Spinal cord (tissue), 9 donors: ENCODE measurements at regions not wholly inside any gene's neighbourhood (a gene's known extent, or its start where the extent isn't known, plus 50 kb on each side); places are given as distances from the start of the nearest gene placed in this dataset.

Experiments
- DNase-seq, 6 donors: peaks; one replicate each; pipeline versions ENCODE4 v3.0.0 to v3.0.0-alpha.2; 2013 to 2015; ENCODE audit warnings: low spot score in 6 of 6, low read depth in 4 of 6
- H3K27ac ChIP-seq: one replicate; pipeline ENCODE4 v1.5.1; 2013; ENCODE audit warnings: low read depth, low read length, control low read depth
- H3K27me3 ChIP-seq: one replicate; pipeline ENCODE4 v1.6.1; 2013; ENCODE audit warnings: low read length; ENCODE audit not compliant: control insufficient read depth, insufficient read depth
- H3K36me3 ChIP-seq: one replicate; pipeline ENCODE4 v1.6.1; 2013; ENCODE audit warnings: low read length; ENCODE audit not compliant: control insufficient read depth, insufficient read depth
- H3K4me1 ChIP-seq: one replicate; pipeline ENCODE4 v1.6.1; 2013; ENCODE audit warnings: low read length; ENCODE audit not compliant: control insufficient read depth, insufficient read depth
- H3K4me3 ChIP-seq: one replicate; pipeline ENCODE4 v1.5.1; 2013; ENCODE audit warnings: low read depth, low read length, control low read depth
- H3K9me3 ChIP-seq: one replicate; pipeline ENCODE4 v1.6.1; 2013; ENCODE audit warnings: low read length; ENCODE audit not compliant: control insufficient read depth, insufficient read depth
- WGBS: methylation state at CpG from one replicate; pipeline ENCODE4 v1.1.5; 2013; ENCODE audit warnings: missing lambda C conversion rate; ENCODE audit not compliant: insufficient coverage; 5-methylcytosine and 5-hydroxymethylcytosine counted together
- donor health status: healthy.

DNA sequence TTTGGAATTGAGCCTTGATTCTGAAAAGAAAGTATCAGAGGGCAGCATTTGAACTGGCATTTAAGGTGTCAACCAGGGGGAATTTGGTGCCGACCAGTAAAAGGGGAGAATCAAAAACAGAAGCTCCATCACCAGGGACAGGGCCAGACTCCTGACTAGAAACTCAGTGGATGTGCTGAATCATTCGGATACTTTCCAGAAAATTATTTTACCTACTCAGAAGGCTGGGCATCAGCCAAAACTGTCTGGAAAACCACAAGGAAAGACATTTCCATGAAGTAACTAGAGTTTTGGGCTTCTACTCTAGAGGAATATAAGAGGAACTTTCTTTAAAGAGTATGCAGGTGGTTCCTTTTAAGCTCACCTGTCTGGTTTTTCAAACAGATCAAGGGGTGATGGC lies 756.6 kb downstream of the RNF144A start:
- Histone ChIP-seq H3K4me1 (no peaks in the 10 kb centered on the region), H3K4me3 (no peak overlapping the region), H3K9me3 (no peaks in the 10 kb centered on the region), H3K36me3 (no peaks in the 10 kb centered on the region), H3K27ac (no peak overlapping the region), H3K27me3 (no peaks in the 10 kb centered on the region)
- DNase-seq, result no peak
- WGBS, result 86% methylated on average over 1 of the region's 2 CpGs

DNA sequence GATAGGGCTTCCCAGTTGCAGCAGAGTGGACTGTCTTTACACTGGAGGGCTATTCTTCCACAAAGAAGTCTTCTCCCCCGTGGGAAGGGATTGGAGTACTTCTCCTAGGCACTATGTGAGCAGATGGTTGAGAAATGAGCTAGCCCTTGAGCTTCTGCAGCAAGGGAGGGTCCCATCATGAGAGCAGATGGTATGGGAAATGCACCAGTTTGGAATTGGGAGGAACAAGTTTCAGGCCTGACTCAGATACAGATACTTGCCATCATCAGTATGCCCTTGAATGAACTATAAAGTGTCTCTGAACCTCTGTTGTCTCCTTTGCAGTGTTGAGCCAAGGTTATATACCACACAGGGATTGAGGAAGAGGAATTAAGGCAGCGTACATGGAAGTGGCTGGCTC lies 757.4 kb downstream of the RNF144A start:
- Histone ChIP-seq H3K27me3 (no peaks in the 10 kb centered on the region), H3K4me1 (no peaks in the 10 kb centered on the region), H3K9me3 (no peaks in the 10 kb centered on the region), H3K36me3 (no peaks in the 10 kb centered on the region), H3K27ac (no peak overlapping the region), H3K4me3 (no peak overlapping the region)
- WGBS, result 83% methylated on average over 2 of the region's 2 CpGs
- DNase-seq, result no peak

DNA sequence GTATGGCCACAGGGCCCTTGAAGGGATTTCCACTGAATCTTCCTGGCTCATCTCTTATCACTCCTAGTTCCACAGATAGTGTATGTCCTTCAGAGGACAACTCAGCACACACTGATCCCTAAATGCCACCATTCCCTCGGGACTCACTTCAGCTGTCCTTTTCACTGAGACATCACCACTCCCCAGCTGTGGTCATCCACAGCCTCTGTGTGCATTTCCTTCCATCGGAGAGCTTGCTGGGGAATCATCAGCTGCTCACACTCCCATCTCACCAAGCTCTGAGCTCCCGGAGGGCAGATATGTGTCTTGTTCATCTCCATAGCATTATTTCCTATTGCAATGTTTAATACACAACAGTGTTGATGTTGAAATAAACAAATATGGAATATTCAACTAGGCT lies 759.5 kb downstream of the RNF144A start:
- no peak for DNase-seq
- Histone ChIP-seq H3K9me3 (no peaks in the 10 kb centered on the region), H3K4me3 (no peak overlapping the region), H3K36me3 (no peaks in the 10 kb centered on the region), H3K4me1 (no peaks in the 10 kb centered on the region), H3K27ac (no peak overlapping the region), H3K27me3 (no peaks in the 10 kb centered on the region)
- 100% methylated on average over 1 of the region's 3 CpGs for WGBS

DNA sequence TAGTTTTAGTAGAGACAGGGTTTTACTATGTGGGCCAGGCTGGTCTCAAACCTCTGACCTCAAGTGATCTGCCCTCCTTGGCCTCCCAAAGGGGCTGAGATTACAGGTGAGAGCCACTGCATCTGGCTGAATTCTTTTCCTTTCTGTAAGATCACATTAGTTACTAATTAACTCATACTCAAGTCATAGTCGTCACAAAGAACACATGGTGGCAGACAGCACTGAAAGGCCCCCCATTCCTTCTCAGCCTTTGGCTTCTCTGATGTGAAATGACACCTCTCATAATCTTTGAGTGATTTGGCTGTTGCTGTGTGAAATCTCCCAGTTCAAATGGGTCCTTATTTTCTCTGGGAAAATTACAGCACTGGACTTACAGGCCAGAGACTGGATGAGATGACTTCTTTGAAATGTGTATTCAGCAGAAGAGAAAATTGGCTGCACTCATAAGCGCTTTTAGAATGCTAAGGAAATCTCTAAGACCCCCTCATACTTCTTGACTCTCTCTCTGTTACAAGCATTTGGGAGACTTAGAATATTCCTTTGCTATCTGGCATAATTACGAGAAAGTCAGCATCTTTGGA lies 764.8 kb downstream of the RNF144A start:
- WGBS, result no CpG with 5 or more reads among the region's 3 CpGs
- H3K27ac ChIP-seq, result no peak overlapping the region
- H3K9me3 ChIP-seq, result no peaks in the 10 kb centered on the region
- no peak for DNase-seq
- no peaks in the 10 kb centered on the region for H3K36me3 ChIP-seq
- H3K27me3 ChIP-seq, result no peaks in the 10 kb centered on the region
- H3K4me3 ChIP-seq, result no peak overlapping the region
- no peaks in the 10 kb centered on the region for H3K4me1 ChIP-seq

DNA sequence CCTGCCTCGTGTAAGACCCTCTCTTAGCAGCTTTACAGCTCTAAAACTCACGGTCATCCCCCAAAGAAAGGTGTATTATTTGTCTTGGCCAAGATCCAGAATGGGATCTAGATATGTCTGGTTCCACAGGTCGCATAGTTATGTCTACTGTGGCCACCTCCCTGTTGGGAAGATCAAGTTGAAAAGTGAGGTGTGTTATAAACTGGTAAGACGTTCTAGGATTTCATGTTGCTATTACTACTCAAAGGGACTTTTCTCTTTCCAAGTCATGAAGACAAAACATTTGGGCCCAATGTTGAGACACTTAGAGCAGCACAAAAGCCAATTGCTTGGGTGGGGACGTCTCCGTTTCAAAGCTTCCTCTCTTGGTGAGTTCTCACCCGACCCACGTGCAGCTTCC lies 766.0 kb downstream of the RNF144A start:
- Histone ChIP-seq H3K9me3 (no peaks in the 10 kb centered on the region), H3K4me1 (no peaks in the 10 kb centered on the region), H3K4me3 (no peak overlapping the region), H3K36me3 (no peaks in the 10 kb centered on the region), H3K27me3 (no peaks in the 10 kb centered on the region), H3K27ac (no peak overlapping the region)
- no peak for DNase-seq
- WGBS, result 77% methylated on average over 6 of the region's 8 CpGs

DNA sequence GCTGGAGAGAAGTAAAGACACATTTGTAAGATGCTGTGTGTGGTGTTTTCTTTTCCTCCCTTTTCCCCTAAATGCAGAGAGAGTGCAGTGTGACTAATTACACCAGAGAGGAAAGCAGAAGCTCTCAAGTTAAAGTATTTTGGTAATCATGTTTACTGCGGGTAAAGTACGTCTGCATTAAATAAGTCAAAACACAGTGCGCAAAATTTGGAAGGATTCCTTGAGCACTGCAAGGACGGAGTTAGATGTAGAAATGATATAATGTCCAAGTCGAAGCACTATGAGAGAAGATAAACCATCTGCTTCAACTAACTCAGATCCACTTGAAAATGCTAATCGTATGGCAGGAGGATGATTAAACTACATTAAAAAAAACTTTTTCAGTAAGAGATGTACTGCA lies 766.5 kb downstream of the RNF144A start:
- Histone ChIP-seq H3K27me3 (no peaks in the 10 kb centered on the region), H3K27ac (no peak overlapping the region), H3K9me3 (no peaks in the 10 kb centered on the region), H3K36me3 (no peaks in the 10 kb centered on the region), H3K4me3 (no peak overlapping the region), H3K4me1 (no peaks in the 10 kb centered on the region)
- DNase-seq, result peak in 2 of 6 donors; percentile 61 to 85
- 55% methylated on average over 4 of the region's 6 CpGs for WGBS

DNA sequence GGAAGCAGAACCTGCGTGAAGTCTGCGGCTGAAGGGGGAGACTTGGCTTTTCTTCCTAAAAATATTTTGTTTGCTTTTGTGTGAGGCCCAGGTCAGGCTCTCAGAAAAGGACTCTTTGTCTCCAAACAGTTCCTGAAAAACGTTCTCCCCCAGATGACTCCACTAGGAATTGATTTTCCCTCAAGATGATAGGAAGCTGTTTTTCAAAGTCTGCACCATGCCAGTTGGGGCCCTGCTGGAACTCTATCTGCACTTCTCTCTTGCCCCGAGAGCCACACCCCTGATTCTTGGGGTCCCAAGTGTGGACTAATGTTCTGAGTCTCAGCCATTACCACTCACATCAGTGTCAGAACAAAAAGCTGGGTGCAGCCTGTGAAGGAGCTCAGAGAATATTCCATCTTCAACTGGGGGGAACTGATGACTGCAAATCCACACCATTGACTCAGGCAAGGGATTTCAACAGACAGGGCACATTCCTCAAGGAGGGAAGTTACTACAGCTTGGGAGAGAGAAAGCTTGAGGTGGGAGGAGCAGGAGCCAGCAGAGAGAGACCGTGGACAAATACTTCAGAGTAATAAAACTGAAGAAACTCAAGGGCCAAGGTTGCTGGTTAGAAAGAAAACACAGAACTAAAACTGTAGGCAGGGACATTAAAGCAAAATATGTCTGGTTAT lies 768.3 kb downstream of the RNF144A start:
- DNase-seq, result no peak
- 59% methylated on average over 2 of the region's 5 CpGs for WGBS

DNA sequence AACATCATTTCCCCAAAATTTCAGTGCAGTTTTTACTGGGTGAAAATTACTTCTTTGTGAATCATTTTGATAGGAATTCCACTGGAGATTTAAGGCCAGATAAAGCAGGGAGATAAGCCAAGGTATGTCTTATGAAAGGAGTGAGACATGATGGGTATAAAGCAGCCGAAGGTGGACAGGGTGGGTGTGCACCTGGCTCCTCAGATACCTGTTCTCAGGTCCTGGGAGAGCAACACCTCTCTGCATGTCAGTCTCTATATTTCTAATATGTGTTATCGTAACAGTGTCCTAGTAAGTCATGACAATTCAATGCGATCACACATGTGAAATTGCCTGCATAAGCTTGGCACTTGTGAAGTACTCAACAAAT lies 768.8 kb downstream of the RNF144A start:
- WGBS, result 100% methylated on average over 1 of the region's 3 CpGs

More for the DNA sequence above, 768.3 kb downstream of the RNF144A start:
- Histone ChIP-seq H3K4me1 (no peaks in the 10 kb centered on the region), H3K4me3 (no peak overlapping the region), H3K27me3 (no peaks in the 10 kb centered on the region), H3K9me3 (no peaks in the 10 kb centered on the region), H3K36me3 (no peaks in the 10 kb centered on the region), H3K27ac (no peak overlapping the region)

DNA sequence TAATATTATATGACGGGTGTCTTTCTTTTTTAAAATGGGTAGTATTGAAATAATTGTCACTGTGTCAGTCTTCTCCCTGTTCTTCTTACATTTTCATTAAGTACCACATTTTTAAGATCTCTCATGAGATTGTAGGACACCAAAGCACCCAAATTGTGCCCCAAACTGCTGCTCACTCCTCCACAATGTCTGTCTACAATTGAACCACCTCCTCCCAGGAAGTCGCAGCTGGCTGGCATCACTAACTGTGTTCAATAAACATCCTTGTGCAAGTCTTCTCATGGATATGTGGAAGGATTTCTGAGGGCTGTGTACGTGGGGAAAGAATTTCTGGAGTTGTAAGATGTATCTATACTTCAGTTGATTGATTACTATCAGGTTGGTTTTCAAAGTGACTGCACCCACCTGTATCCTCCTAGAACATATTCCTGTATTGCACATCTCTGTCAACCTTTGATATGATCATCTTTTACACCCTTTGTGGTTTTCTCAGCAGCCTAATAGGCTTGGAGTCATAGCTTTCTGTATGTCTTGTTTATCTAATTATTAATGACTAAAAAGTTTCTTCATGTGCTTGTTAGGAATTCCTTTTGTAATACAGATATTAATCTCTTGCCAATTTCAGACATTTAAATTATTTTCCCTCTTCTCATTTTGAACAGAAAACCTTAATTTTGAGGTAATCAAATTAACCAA lies 774.9 kb downstream of the RNF144A start:
- WGBS, result no CpG with 5 or more reads among the region's 3 CpGs

More for the DNA sequence above, 768.8 kb downstream of the RNF144A start:
- Histone ChIP-seq H3K27ac (no peak overlapping the region), H3K27me3 (no peaks in the 10 kb centered on the region), H3K9me3 (no peaks in the 10 kb centered on the region), H3K4me1 (no peaks in the 10 kb centered on the region), H3K4me3 (no peak overlapping the region), H3K36me3 (no peaks in the 10 kb centered on the region)
- no peak for DNase-seq

DNA sequence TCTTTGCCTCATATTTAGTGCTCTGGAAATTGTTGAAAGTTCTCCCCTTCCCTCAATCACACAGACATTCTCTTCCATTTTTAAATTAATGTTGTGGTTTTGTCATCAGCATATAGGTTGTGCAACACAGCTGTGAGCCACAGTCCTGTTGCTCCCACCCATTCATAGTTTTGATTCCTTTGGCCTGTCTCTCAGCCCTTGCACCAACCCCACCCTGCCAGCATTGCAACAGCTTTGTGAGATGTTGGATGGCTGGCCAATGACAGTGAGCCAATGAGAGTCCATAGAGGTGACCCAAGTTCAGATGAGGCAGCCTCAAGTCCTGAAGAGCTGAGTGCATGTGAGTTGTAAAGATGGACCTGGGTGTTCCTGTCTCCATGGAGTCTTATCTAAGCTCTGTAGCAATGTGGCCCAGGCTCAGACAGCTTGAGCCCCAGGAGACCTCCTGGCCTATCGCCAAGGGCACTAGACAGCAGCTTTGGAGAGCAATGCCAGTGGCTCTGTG lies 775.5 kb downstream of the RNF144A start:
- no peak overlapping the region for H3K4me3 ChIP-seq
- H3K36me3 ChIP-seq, result no peaks in the 10 kb centered on the region
- WGBS, result 100% methylated on average over 1 of the region's 1 CpG
- DNase-seq, result no peak
- no peaks in the 10 kb centered on the region for H3K27me3 ChIP-seq
- H3K4me1 ChIP-seq, result no peaks in the 10 kb centered on the region
- no peaks in the 10 kb centered on the region for H3K9me3 ChIP-seq
- no peak overlapping the region for H3K27ac ChIP-seq

More for the DNA sequence above, 774.9 kb downstream of the RNF144A start:
- no peaks in the 10 kb centered on the region for H3K36me3 ChIP-seq
- no peaks in the 10 kb centered on the region for H3K4me1 ChIP-seq
- no peak for DNase-seq
- H3K4me3 ChIP-seq, result no peak overlapping the region
- no peak overlapping the region for H3K27ac ChIP-seq
- no peaks in the 10 kb centered on the region for H3K9me3 ChIP-seq
- H3K27me3 ChIP-seq, result no peaks in the 10 kb centered on the region
